Smooth muscle cell (in vitro differentiated cells): ENCODE measurements at regions not wholly inside any gene's neighbourhood (a gene's known extent, or its start where the extent isn't known, plus 50 kb on each side); places are given as distances from the start of the nearest gene placed in this dataset.
A peak's percentile ranks its signal among the peaks of the same experiment; 100 is the strongest.

Source experiments
- DNase-seq: peaks from one replicate; lab custom pipeline; 2025; ENCODE audit not compliant: unreplicated experiment; lab: John Stamatoyannopoulos, UW
- H2AFZ ChIP-seq: fragments of 200-600 bp; sonication (generic); 2 replicates; pipeline ENCODE4 v1.6.0; 2016; ENCODE audit warnings: antibody characterized with exemption, low read depth, mild to moderate bottlenecking
- H3F3A ChIP-seq: fragments of 200-600 bp; sonication (generic); 2 replicates; pipeline ENCODE4 v1.6.0; 2017; ENCODE audit warnings: antibody characterized with exemption, low read depth
- H3K27ac ChIP-seq: fragments of 200-600 bp; sonication (generic); 2 replicates; pipeline ENCODE4 v1.5.1; 2016; ENCODE audit warnings: low read depth, mild to moderate bottlenecking
- H3K27me3 ChIP-seq: fragments of 200-600 bp; sonication (generic); 2 replicates; pipeline ENCODE4 v1.6.1; 2016; ENCODE audit warnings: low read depth, mild to moderate bottlenecking
- H3K36me3 ChIP-seq: fragments of 200-600 bp; sonication (generic); 2 replicates; pipeline ENCODE4 v1.5.1; 2016; ENCODE audit warnings: low read depth
- H3K4me1 ChIP-seq: fragments of 200-600 bp; sonication (generic); 2 replicates; pipeline ENCODE4 v1.5.1; 2016; ENCODE audit warnings: low read depth
- H3K4me2 ChIP-seq: fragments of 200-600 bp; sonication (generic); 2 replicates; pipeline ENCODE4 v1.6.0; 2016; ENCODE audit warnings: mild to moderate bottlenecking
- H3K4me3 ChIP-seq: fragments of 200-600 bp; sonication (generic); 2 replicates; pipeline ENCODE4 v1.5.1; 2016; ENCODE audit warnings: mild to moderate bottlenecking
- H3K79me2 ChIP-seq: fragments of 200-600 bp; sonication (generic); 2 replicates; pipeline ENCODE4 v1.6.0; 2016; ENCODE audit warnings: low read depth, mild to moderate bottlenecking
- H3K9ac ChIP-seq: fragments of 200-600 bp; sonication (generic); 2 replicates; pipeline ENCODE4 v1.6.0; 2016; ENCODE audit warnings: low read depth
- H3K9me3 ChIP-seq: fragments of 200-600 bp; sonication (generic); replicated peaks from 2 replicates; pipeline ENCODE4 v1.5.1; 2016; ENCODE audit warnings: low read depth
- H4K20me1 ChIP-seq: fragments of 200-600 bp; sonication (generic); 2 replicates; pipeline ENCODE4 v1.6.0; 2016; ENCODE audit warnings: low read depth
- WGBS: methylation state at CpG from one replicate; pipeline ENCODE4 v1.1.7; 2016; ENCODE audit warnings: low lambda C conversion rate; 5-methylcytosine and 5-hydroxymethylcytosine counted together
- TF ChIP-seq, protein P1 (sequence below): fragments of 200-600 bp; sonication (generic); IDR thresholded peaks from 2 replicates; pipeline ENCODE4 v1.5.1; 2017; ENCODE audit warnings: borderline replicate concordance, mild to moderate bottlenecking, antibody characterized with exemption; ENCODE audit not compliant: insufficient read depth, poor library complexity, severe bottlenecking

DNA sequence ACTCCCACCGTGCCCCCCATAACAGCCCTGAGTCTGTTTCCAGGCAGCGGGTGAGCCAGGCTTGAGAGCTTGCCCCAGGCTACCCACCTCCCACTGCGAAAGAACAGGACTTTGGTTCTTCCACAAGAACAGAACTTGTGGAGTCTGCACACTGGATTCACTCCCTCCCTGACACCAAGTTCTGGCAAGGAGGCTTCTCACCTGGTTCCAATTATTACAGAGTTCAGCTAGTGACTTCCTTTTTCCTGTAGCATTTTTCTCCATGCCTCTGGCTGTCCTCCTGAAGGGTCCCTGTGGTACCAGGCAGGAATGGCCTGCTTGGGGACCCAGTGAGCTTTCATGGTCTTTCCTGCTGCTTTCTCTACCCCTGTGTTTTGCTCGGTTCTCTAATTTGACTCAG, 208.6 kb upstream of the SFRP2 start:
- H3K4me2 ChIP-seq = no peak overlapping the region
- H3K27me3 ChIP-seq = no peaks in the 10 kb centered on the region
- H3K79me2 ChIP-seq = no peaks in the 10 kb centered on the region
- no peak for DNase-seq
- no peak overlapping the region for H2AFZ ChIP-seq
- H3K27ac ChIP-seq = no peak overlapping the region
- WGBS = 77% methylated on average over 4 of the region's 4 CpGs
- H3K9ac ChIP-seq = no peak overlapping the region
- no peak overlapping the region for H3K4me3 ChIP-seq
- H3K9me3 ChIP-seq = no peaks in the 10 kb centered on the region
- TF ChIP-seq, protein P1, sequence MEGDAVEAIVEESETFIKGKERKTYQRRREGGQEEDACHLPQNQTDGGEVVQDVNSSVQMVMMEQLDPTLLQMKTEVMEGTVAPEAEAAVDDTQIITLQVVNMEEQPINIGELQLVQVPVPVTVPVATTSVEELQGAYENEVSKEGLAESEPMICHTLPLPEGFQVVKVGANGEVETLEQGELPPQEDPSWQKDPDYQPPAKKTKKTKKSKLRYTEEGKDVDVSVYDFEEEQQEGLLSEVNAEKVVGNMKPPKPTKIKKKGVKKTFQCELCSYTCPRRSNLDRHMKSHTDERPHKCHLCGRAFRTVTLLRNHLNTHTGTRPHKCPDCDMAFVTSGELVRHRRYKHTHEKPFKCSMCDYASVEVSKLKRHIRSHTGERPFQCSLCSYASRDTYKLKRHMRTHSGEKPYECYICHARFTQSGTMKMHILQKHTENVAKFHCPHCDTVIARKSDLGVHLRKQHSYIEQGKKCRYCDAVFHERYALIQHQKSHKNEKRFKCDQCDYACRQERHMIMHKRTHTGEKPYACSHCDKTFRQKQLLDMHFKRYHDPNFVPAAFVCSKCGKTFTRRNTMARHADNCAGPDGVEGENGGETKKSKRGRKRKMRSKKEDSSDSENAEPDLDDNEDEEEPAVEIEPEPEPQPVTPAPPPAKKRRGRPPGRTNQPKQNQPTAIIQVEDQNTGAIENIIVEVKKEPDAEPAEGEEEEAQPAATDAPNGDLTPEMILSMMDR = no peak
- H3K36me3 ChIP-seq = no peaks in the 10 kb centered on the region
- no peaks in the 10 kb centered on the region for H3F3A ChIP-seq
- H4K20me1 ChIP-seq = no peaks in the 10 kb centered on the region
- H3K4me1 ChIP-seq = no peaks in the 10 kb centered on the region

DNA sequence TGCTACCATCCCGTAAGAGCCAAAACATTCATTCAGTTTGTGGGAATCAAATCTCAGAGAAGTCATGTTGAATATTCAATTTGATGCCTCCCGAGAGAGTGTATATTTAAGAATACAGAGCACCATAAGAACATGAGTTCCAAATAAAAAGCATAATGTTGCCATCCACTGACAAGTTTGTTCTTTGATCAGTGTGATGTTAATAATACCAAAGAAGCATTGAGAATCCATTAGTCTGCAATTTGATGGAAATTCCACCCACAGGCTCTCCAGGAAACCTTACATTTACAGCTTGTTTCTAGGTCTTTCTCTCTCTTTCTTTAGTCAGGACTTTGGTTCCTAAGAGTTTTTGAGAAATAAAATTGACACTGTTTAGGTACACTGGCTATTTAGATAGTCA, 200.6 kb upstream of the SFRP2 start:
- TF ChIP-seq, protein P1 = no peak
- H3K4me1 ChIP-seq = no peaks in the 10 kb centered on the region
- WGBS = 93% methylated on average over 2 of the region's 2 CpGs

DNA sequence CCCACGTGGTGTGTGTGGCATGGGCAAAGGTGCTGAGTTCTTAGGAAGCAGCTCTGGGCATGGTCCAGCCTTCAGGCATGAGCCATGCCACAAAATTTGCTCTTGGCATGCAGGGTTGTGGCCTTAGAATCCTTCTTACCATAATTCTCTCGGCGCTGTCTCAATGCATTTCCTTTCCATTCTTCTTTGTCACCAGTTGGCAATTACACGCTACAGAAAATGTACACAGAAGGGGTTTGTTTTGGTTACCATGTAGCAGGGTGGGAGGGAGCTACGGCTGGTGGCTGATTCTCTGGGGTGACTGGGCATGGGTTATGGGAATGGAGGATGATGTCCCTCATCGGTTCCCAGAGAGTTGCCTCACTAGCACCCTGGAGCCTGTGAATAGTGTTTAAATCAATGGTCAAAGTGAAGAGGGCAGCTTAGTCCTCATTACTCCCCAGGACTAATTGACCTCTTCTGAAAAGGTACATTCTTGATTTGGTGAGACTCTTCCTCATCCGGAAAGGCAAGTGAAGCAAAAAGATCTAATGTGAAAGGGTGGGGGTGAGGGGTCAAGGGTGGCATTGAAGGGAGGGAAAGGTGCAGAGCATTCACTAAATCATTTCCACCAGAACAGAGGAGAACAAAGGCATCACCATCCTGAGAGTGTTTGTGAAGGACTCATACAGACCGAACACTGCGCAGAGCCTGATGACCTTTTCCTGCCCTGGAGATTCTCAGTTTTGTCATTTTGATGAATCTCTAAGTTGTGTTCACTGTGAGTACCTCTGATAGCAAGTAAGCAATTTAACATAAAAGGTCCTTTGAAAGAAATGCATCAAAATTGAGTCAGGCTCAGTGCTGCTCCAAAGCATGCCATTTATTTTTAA, 199.8 kb upstream of the SFRP2 start:
- Histone ChIP-seq H3K27me3 (no peaks in the 10 kb centered on the region), H3K4me1 (no peaks in the 10 kb centered on the region), H3F3A (no peaks in the 10 kb centered on the region), H4K20me1 (no peaks in the 10 kb centered on the region), H3K9ac (no peak overlapping the region), H3K4me2 (no peak overlapping the region), H3K36me3 (no peaks in the 10 kb centered on the region), H3K27ac (no peak overlapping the region), H3K9me3 (no peaks in the 10 kb centered on the region), H2AFZ (no peak overlapping the region), H3K79me2 (no peaks in the 10 kb centered on the region), H3K4me3 (no peak overlapping the region)
- no peak for DNase-seq
- 89% methylated on average over 9 of the region's 9 CpGs for WGBS
- TF ChIP-seq, protein P1 = no peak

More for the DNA sequence above, 200.6 kb upstream of the SFRP2 start:
- Histone ChIP-seq H3K79me2 (no peaks in the 10 kb centered on the region), H3K9ac (no peak overlapping the region), H3K27me3 (no peaks in the 10 kb centered on the region), H2AFZ (no peak overlapping the region), H3K36me3 (no peaks in the 10 kb centered on the region), H4K20me1 (no peaks in the 10 kb centered on the region), H3K4me2 (no peak overlapping the region), H3K27ac (no peak overlapping the region), H3K9me3 (no peaks in the 10 kb centered on the region), H3K4me3 (no peak overlapping the region), H3F3A (no peaks in the 10 kb centered on the region)
- DNase-seq = no peak

DNA sequence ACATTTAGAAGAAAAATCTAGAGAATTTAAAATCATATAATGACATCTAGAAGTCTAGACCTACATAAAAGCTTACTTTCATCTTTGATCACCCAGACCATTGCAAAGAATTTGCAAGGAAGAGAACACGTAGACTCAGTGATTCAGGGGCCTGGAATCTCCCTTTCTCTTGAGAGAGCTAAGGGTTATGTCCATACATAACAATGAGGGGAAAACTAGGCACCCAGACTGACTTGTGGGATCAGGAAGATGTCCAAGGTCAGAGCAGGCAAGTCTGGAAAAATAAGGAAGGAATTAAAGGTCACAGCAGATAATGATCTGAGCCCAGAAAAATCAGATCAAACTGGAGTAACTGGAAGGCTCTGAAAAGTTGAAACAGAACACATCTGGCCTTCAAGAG, 198.4 kb upstream of the SFRP2 start:
- Histone ChIP-seq H3K36me3 (no peaks in the 10 kb centered on the region), H3K4me2 (no peak overlapping the region), H3K4me1 (no peaks in the 10 kb centered on the region), H3K79me2 (no peaks in the 10 kb centered on the region), H3K9me3 (no peaks in the 10 kb centered on the region), H3K9ac (no peak overlapping the region), H3K27me3 (no peaks in the 10 kb centered on the region), H3K27ac (peak overlapping the region; percentile 38), H2AFZ (no peak overlapping the region), H4K20me1 (no peaks in the 10 kb centered on the region), H3K4me3 (no peak overlapping the region), H3F3A (no peaks in the 10 kb centered on the region)
- DNase-seq = no peak
- TF ChIP-seq, protein P1 = no peak
- 16% methylated on average over 1 of the region's 1 CpG for WGBS
